ENCODE measurements at regions not wholly inside any gene's neighbourhood (a gene's known extent, or its start where the extent isn't known, plus 50 kb on each side); places are given as distances from the start of the nearest gene placed in this dataset.

DNA sequence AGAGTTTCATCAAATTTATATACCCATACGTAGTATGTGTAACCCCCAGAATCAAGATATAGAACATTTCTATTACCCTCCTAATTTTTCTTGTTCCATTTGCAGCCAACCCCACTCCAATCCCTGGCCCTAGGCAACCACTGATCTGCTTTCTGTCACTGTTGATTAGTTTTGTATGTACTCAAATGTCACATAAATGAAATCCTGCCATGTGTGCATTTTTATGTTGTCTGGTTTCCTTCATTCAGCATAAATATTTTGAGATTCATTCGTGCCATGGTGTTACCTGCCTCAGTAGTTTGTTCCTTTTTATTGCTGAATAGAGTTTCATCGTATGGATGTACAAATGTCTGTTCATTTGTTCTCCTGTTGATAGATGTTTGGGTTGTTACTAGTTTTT is 126.3 kb downstream of the MID1IP1 start:
- no peaks in the 10 kb centered on the region for H3K9me3 ChIP-seq
- no peak for DNase-seq
- no peaks in the 10 kb centered on the region for H3K4me1 ChIP-seq
- no peaks in the 10 kb centered on the region for H3K36me3 ChIP-seq
- TF ChIP-seq POLR2A (IDR thresholded peaks at IDR 0.05), result no peak
- TF ChIP-seq, protein P1, sequence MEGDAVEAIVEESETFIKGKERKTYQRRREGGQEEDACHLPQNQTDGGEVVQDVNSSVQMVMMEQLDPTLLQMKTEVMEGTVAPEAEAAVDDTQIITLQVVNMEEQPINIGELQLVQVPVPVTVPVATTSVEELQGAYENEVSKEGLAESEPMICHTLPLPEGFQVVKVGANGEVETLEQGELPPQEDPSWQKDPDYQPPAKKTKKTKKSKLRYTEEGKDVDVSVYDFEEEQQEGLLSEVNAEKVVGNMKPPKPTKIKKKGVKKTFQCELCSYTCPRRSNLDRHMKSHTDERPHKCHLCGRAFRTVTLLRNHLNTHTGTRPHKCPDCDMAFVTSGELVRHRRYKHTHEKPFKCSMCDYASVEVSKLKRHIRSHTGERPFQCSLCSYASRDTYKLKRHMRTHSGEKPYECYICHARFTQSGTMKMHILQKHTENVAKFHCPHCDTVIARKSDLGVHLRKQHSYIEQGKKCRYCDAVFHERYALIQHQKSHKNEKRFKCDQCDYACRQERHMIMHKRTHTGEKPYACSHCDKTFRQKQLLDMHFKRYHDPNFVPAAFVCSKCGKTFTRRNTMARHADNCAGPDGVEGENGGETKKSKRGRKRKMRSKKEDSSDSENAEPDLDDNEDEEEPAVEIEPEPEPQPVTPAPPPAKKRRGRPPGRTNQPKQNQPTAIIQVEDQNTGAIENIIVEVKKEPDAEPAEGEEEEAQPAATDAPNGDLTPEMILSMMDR (IDR thresholded peaks at IDR 0.05), result no peak
- WGBS, 2 donors, result 67 to 83% methylated on average over 3 of the region's 3 CpGs
- intact Hi-C loops (cut with DNase I), result no loop called here
- H3K27me3 ChIP-seq, result no peaks in the 10 kb centered on the region
- H3K4me3 ChIP-seq, result no peak overlapping the region
- H3K27ac ChIP-seq, result no peak overlapping the region

DNA sequence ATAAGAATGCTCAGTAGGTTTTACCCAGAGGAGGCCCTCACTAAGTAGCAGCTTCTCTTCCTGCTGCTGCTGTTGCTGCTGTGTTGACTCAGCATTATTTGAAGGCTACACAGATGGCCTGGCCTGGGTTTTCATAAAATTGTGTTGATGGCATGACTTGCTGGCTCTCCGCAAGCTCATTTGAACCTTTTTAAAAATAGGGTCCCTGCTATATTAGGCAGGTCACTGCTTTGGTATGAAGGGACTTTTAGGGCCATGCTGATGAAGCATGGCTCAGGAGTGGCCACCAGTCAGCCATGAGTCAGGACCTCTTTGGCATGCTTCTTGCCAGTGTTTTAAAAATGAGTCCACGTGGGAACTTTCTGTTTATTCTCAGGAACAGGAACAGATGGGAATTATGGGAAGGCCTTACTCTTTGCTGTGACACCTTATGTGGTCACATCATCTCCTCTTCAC is 128.7 kb downstream of the MID1IP1 start:
- 29 to 42% methylated on average over 2 of the region's 2 CpGs for WGBS, 2 donors
- Histone ChIP-seq H3K27me3 (no peaks in the 10 kb centered on the region), H3K9me3 (no peaks in the 10 kb centered on the region), H3K4me1 (no peaks in the 10 kb centered on the region), H3K27ac (no peak overlapping the region), H3K36me3 (no peaks in the 10 kb centered on the region), H3K4me3 (no peak overlapping the region)
- no peak for DNase-seq
- TF ChIP-seq, protein P1 (IDR thresholded peaks at IDR 0.05), result no peak
- no peak for TF ChIP-seq POLR2A (IDR thresholded peaks at IDR 0.05)
- intact Hi-C loops (cut with DNase I), result no loop called here

DNA sequence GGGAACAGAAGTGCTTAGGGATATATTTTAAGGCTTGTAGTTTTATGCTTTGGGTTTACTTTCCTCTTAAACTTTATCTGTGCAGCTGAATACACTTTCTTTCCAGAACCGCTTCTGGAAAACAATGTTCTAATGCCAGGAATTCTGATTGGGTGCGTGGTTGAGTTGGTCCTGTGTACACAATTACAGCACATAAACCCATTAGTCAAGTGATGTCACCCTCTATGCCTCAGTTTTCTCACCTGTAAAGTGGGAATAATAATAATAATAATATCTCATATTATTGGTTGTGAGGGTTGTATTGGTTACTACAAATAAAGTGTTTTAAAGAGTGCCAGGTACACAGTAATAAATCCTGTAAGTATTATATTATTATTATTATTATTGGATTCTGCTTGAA is 129.2 kb downstream of the MID1IP1 start:
- TF ChIP-seq POLR2A (IDR thresholded peaks at IDR 0.05), result no peak
- TF ChIP-seq, protein P1 (IDR thresholded peaks at IDR 0.05), result no peak
- no peak for DNase-seq
- H3K27me3 ChIP-seq, result no peaks in the 10 kb centered on the region
- WGBS, 2 donors, result 73 to 100% methylated on average over 2 of the region's 2 CpGs
- no peaks in the 10 kb centered on the region for H3K36me3 ChIP-seq
- H3K9me3 ChIP-seq, result no peaks in the 10 kb centered on the region
- H3K27ac ChIP-seq, result no peak overlapping the region
- intact Hi-C loops (cut with DNase I), result no loop called here
- H3K4me3 ChIP-seq, result no peak overlapping the region
- H3K4me1 ChIP-seq, result no peaks in the 10 kb centered on the region

DNA sequence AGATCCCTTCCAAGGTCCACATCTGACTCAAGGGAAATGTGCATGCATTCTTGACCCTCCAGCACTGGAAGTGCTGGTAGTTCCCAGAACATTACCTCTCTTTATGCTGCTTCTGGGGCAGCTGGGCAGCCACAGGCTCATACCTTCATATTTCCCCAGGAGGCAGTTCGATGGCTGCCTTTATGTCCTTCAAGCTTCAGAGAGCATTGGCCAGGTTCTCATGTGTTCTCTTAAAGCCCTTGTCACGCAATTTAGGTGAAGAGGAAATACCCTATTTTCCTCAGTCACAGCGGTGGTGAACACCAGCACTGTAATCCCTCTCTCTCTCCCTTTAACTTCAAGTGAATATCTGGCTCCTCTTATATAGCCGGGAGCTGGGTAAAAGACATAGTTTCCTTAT is 134.3 kb downstream of the MID1IP1 start:
- TF ChIP-seq POLR2A (IDR thresholded peaks at IDR 0.05), result no peak
- TF ChIP-seq, protein P1 (IDR thresholded peaks at IDR 0.05), result no peak
- H3K27ac ChIP-seq, result no peak overlapping the region

DNA sequence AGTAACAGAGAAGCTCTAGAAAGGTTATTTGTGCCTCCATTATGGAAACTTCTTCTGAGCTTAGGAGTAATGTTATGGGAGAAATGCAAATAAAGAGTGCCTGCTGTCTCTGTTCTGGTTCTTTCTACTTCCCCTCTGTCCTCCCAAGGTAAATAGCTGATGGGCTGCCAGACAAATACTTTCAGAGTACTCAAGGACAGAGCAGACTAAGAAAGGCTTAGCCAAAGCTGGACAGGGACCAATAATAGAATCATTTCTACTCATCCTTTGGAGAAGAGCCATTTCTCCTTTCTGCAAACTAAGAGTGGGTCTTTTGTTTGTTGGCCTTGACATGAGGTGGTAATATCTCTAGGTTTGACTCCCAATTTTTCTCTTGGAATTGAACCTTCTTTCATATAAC is 136.1 kb downstream of the MID1IP1 start:
- Histone ChIP-seq H3K4me1 (peaks cover 0 to 9% (median 8%) of the 10 kb centered on the region in 3 donors), H3K36me3 (no peaks in the 10 kb centered on the region), H3K27me3 (no peaks in the 10 kb centered on the region), H3K27ac (no peak overlapping the region), H3K4me3 (no peak overlapping the region), H3K9me3 (no peaks in the 10 kb centered on the region)
- DNase-seq, result no peak
- TF ChIP-seq, protein P1 (IDR thresholded peaks at IDR 0.05), result no peak
- no peak for TF ChIP-seq POLR2A (IDR thresholded peaks at IDR 0.05)
- intact Hi-C loops (cut with DNase I), result no loop called here

More for the DNA sequence above, 134.3 kb downstream of the MID1IP1 start:
- no peaks in the 10 kb centered on the region for H3K4me1 ChIP-seq
- H3K4me3 ChIP-seq, result no peak overlapping the region
- intact Hi-C loops (cut with DNase I), result no loop called here
- no peak for DNase-seq
- H3K27me3 ChIP-seq, result no peaks in the 10 kb centered on the region
- H3K9me3 ChIP-seq, result no peaks in the 10 kb centered on the region
- H3K36me3 ChIP-seq, result no peaks in the 10 kb centered on the region
- WGBS, 2 donors, result 78 to 94% methylated on average over 4 of the region's 4 CpGs
